ENCODE measurements at regions not wholly inside any gene's neighbourhood (a gene's known extent, or its start where the extent isn't known, plus 50 kb on each side); places are given as distances from the start of the nearest gene placed in this dataset.
"Not testable (repeated sequence)": the region's sequence is repeated elsewhere in the genome, so short reads cannot be mapped to it uniquely, and the experiment has no call there.

DNA sequence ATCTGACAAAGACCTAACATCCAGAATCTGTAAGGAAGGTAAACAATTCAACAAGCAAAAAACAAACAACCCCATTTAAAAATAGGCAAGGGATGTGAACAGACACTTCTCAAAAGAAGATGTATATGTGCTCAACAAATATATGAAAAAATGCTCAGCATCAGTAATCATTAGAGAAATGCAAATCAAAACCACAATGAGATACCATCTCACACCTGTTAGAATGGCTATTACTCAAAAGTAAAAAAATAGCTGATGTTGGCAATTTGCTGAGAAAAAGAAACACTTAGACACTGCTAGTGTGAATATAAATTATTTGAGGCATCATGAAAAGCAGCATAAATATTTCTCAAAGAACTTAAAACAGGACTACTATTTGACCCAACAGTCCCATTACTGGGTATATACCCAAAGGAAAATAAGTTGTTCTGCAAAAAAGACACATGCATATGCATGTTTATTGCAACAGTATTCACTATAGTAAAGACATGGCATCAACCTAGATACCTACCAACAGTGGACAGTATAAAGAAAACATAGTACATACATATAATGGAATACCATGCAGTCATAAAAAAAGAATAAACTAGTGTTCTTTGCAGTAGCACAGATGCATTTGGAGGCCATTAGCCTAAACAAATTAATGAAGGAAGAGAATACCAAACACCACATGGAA is 980.1 kb downstream of the KCNMA1 start:
- no peak for DNase-seq (ENCODE audit: low read depth)

DNA sequence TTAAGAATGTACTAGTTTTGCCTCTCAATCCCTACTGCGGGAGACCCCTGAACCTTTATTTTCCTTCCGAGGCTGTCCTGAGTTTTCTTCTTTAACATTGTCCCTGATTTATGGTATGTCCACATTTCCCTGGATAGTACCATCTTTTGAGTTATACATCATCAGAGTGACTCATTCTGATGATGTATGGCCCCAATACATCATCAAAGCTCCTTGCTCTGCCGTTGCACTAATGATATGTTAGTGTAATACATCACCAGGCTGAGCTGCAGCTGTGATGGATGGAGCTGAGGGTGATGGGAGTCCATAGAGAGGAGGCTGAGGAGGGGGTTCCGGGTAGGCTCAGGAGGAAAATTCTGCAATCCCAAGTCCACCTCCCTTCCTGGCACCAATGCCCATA is 986.5 kb downstream of the KCNMA1 start:
- no peak for DNase-seq (ENCODE audit: low read depth)

GRCh38 chr10:76649723-76650127 is 987.9 kb downstream of the KCNMA1 start:
- peak; percentile 29 for DNase-seq (ENCODE audit: low read depth)

GRCh38 chr10:76649254-76649653 is 988.4 kb downstream of the KCNMA1 start:
- DNase-seq (ENCODE audit: low read depth), result no peak

- no peak for DNase-seq (ENCODE audit: low read depth)
Observed at GRCh38 chr10:76647301-76647700, 990.3 kb downstream of the KCNMA1 start.

- no peak for DNase-seq (ENCODE audit: low read depth)
Observed at GRCh38 chr10:76645341-76645740, 992.3 kb downstream of the KCNMA1 start.

- DNase-seq (ENCODE audit: low read depth), result no peak
Observed at GRCh38 chr10:76644476-76644875, 993.1 kb downstream of the KCNMA1 start.

GRCh38 chr10:76643511-76643911 is 994.1 kb downstream of the KCNMA1 start:
- no peak for DNase-seq (ENCODE audit: low read depth)

- no peak for DNase-seq (ENCODE audit: low read depth)
Observed at GRCh38 chr10:76642358-76642757, 995.2 kb downstream of the KCNMA1 start.

- DNase-seq (ENCODE audit: low read depth), result no peak
Observed at GRCh38 chr10:76641215-76641614, 996.4 kb downstream of the KCNMA1 start.

GRCh38 chr10:76640806-76641205 is 996.8 kb downstream of the KCNMA1 start:
- DNase-seq (ENCODE audit: low read depth), result no peak

GRCh38 chr10:76632767-76633051 is 1004.9 kb downstream of the KCNMA1 start:
- DNase-seq (ENCODE audit: low read depth), result no peak

DNA sequence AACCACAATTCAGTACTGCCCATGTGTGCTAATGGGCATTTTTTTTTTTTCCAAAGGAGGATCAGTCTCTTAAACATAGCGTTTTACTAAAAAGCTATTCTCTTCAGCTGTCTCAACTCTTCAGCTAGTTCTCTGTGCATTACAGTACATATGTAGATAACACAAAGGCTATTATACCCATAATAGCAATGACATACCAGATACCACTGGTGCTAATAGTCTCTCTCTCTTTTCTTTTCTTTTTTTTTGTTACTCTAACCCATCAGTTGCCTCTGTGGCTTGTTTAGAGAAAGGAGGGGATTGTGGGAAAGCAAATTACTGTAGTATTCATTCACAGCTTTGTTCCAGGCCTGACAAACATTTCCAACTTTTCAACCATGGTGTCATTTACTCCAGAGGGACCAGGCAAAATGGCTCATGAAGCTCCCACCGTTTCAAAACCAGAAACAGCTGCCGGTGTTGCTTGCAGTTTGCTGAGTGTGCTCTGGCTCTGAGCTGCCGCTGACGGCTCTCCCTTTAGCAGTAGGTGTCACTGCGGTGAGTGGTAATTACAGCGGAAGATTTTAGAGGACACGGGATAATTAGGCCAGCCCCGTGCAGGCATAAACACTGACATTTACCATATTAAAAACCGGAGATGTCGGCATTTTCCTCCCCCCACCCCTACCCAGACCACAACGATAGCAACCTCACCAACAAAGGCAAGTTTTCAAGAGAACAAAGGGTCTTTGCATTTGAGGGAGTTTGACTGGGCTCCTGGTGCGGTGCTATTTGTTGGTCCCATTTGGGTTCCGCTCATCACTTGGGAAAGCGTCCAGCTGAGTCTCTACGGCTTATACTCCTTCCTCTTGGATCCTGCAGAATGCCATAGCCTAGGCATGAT is 1005.5 kb downstream of the KCNMA1 start:
- DNase-seq (ENCODE audit: low read depth), result no peak

DNA sequence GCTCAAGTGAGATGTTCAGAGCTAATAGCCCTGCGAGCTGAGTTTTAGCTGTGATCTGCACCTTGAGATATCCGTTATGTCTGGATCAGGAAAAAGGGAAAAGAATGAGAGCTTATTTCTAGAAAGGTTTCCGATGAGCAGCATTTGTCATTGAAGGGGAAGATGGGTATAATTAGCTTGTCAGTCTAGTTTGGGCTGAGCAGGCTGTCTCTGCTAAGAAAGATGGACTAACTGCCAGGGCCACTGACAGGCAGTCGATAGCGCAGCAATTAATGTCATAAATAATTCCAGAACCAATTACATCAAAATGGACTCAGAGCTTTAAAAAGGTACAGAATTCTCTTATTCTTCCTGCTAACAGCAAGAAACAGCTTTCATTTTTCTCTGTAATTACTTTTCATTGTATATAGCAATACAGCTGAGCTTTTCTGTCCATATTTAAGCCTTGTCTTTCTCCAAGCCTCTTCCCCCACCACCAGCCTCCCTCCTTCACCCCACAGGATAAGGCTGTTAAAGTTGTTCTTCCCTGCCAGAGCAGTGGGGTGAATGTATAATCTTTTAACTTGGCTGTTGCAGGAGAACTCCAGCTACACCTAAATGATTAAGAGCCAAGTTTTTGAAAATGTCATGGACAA is 1006.5 kb downstream of the KCNMA1 start:
- no peak for DNase-seq (ENCODE audit: low read depth)

- no peak for DNase-seq (ENCODE audit: low read depth)
Observed at GRCh38 chr10:76628801-76629200, 1008.8 kb downstream of the KCNMA1 start.

DNA sequence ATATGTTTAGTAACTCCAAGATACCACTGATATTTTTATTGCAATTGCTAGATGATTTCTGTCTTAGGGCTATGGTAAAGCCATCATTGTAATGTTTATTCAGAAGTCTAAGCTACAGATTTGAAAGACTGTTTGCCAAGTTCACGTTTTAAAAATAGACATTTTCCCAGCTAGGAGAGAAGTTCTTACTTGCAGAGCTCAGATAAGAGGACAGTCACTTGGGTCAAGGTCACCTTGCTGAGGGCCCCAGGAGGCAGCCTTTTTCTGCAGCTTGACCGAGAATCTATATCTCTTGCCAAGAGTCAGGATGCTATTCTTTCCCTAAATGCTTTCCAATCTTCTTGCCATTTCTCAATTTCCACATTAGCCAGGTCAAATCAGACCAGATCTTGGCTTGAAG is 1011.2 kb downstream of the KCNMA1 start:
- DNase-seq (ENCODE audit: low read depth), result no peak

DNA sequence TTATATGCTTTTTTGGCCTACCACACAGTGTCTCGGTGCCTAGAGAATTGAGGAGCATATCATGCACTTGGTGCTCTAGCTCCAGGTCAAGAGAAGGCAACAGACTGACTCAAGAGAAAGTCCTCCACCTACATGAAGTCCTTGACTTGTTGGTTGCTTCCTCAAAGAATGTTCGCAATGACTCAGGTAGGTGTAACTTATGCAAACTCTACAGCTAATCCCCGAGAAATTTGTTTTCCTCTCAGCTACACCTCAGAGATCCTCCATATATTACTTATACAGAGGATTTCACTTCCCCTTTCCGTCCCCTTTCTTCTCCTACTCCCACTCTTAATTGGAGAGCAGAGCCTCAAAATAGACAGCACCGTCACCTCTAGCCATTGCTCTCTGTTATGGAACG is 1013.1 kb downstream of the KCNMA1 start:
- DNase-seq (ENCODE audit: low read depth), result no peak

DNA sequence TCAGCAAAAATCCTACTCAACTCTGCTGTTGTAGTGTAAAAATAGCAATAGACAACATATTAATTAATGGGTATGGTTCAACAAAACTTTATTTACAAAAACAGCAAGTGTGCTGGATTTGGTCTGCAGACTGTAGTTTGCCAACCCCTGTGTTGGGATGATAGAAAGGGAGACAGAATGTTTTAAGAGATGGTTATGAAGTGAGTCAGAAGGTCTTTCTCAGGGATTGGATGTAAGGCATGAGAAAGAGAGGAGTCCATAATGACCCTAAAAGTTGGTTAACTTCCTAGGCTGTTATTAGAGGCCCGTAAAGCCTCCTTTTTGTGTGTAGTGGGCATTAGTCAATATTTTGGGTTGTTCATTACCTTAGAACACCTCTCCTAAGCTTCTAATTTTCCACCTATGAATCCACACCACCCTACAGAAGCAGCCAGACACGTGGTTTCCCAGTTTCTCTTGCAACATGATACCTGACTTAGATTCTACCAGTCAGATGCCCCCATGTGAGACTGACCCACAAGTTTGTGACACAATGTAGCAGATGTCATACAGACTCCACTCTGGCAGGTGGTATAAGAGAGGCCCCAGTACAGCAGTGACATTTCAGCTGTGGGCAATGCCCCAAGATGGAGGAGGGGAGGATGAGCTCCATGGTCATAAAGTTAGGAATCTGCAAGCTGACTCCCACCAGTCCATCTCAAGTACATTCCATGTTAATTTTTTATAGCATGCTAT is 1015.6 kb downstream of the KCNMA1 start:
- DNase-seq (ENCODE audit: low read depth), result no peak

- no peak for DNase-seq (ENCODE audit: low read depth)
Observed at GRCh38 chr10:76618641-76619040, 1019.0 kb downstream of the KCNMA1 start.

GRCh38 chr10:76618171-76618570 is 1019.4 kb downstream of the KCNMA1 start:
- no peak for DNase-seq (ENCODE audit: low read depth)

- DNase-seq (ENCODE audit: low read depth), result not testable (repeated sequence)
Observed at GRCh38 chr10:76616666-76617065, 1020.9 kb downstream of the KCNMA1 start.

GRCh38 chr10:76615049-76615448 is 1022.6 kb downstream of the KCNMA1 start:
- DNase-seq (ENCODE audit: low read depth), result no peak

Data from GM04504 (cell line).